DOHH2 (cell line): ENCODE measurements at regions not wholly inside any gene's neighbourhood (a gene's known extent, or its start where the extent isn't known, plus 50 kb on each side); places are given as distances from the start of the nearest gene placed in this dataset.

ENCODE experiments used
- H3F3A ChIP-seq: fragments of 200-600 bp; sonication (generic), shearing (Covaris generic); 2 replicates; pipeline ENCODE4 v1.6.0; 2016; ENCODE audit warnings: antibody characterized with exemption, mild to moderate bottlenecking; ENCODE audit not compliant: control insufficient read depth, insufficient read depth
- H3K27ac ChIP-seq: fragments of 200-600 bp; sonication (generic); 2 replicates; pipeline ENCODE4 v1.5.1; 2014; ENCODE audit warnings: low read depth, mild to moderate bottlenecking, low read length, moderate library complexity
- H3K27me3 ChIP-seq: fragments of 200-600 bp; sonication (generic); 2 replicates; pipeline ENCODE4 v1.6.1; 2014; ENCODE audit warnings: mild to moderate bottlenecking, low read length, mixed read lengths; ENCODE audit not compliant: control insufficient read depth
- H3K36me3 ChIP-seq: fragments of 200-600 bp; sonication (generic); 2 replicates; pipeline ENCODE4 v1.6.1; 2014; ENCODE audit warnings: mild to moderate bottlenecking, low read length, moderate library complexity, mixed read lengths; ENCODE audit not compliant: control insufficient read depth
- H3K4me1 ChIP-seq: fragments of 200-600 bp; sonication (generic); 2 replicates; pipeline ENCODE4 v1.6.1; 2014; ENCODE audit warnings: mild to moderate bottlenecking, low read length, mixed read lengths; ENCODE audit not compliant: control insufficient read depth
- H3K4me2 ChIP-seq: fragments of 200-600 bp; sonication (generic); 2 replicates; pipeline ENCODE4 v1.6.0; 2014; ENCODE audit warnings: mild to moderate bottlenecking, low read length, moderate library complexity
- H3K4me3 ChIP-seq: fragments of 200-600 bp; sonication (generic); 2 replicates; pipeline ENCODE4 v1.5.1; 2014; ENCODE audit warnings: mild to moderate bottlenecking, low read length, mixed read lengths
- H3K79me2 ChIP-seq: fragments of 200-600 bp; sonication (generic); 2 replicates; pipeline ENCODE4 v1.6.1; 2014; ENCODE audit warnings: mild to moderate bottlenecking, low read length, mixed read lengths; ENCODE audit not compliant: control insufficient read depth
- H3K9me2 ChIP-seq: fragments of 200-600 bp; sonication (generic); replicated peaks from 2 replicates; pipeline ENCODE4 v1.6.1; 2014; ENCODE audit warnings: mild to moderate bottlenecking, low read length, mixed read lengths; ENCODE audit not compliant: control insufficient read depth
- H3K9me3 ChIP-seq: fragments of 200-600 bp; sonication (generic); 2 replicates; pipeline ENCODE4 v1.6.1; 2014; ENCODE audit warnings: antibody characterized with exemption, low read length, mixed read lengths; ENCODE audit not compliant: control insufficient read depth, insufficient read depth
- H4K20me1 ChIP-seq: fragments of 200-600 bp; sonication (generic); 2 replicates; pipeline ENCODE4 v1.6.0; 2014; ENCODE audit warnings: low read depth, mild to moderate bottlenecking, antibody characterized with exemption, low read length, moderate library complexity; ENCODE audit not compliant: control insufficient read depth, insufficient read depth
- EZH2phosphoT487 ChIP-seq: fragments of 200-600 bp; sonication (generic); IDR thresholded peaks from 2 replicates; pipeline ENCODE4 v1.6.1; 2017; ENCODE audit warnings: borderline replicate concordance, mild to moderate bottlenecking, antibody characterized with exemption, low read length, moderate library complexity, mixed read lengths
- TF ChIP-seq, protein P1 (sequence below): fragments of 200-600 bp; sonication (generic); IDR thresholded peaks from one replicate; pipeline ENCODE4 v1.5.1; 2014; ENCODE audit warnings: antibody characterized with exemption, mild to moderate bottlenecking, low read depth, low read length; ENCODE audit not compliant: poor library complexity, severe bottlenecking

DNA sequence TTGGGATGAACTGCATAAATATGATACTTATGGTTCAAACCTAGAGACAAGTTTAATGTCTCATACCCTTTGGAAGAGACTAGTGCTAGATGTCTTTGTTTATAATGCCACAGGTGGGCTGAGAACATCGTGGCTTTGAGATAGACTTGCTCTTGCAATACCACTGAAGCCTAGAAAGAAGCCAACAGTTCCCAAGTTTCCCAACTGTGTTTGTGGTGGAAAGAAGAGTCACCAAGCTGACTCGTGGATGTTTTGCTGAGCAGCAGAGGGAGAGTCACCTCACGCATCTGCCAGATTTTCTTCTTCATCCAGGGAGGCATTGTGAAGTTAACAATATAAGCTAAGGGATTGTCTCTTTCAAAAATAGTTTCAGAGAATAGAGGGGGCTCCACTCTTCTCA is 1076.2 kb downstream of the C4orf33 start:
- H3K4me3 ChIP-seq, result no peak overlapping the region
- no peaks in the 10 kb centered on the region for H3F3A ChIP-seq
- H3K9me2 ChIP-seq, result no peaks in the 10 kb centered on the region
- TF ChIP-seq EZH2phosphoT487, result no peak
- TF ChIP-seq, protein P1, sequence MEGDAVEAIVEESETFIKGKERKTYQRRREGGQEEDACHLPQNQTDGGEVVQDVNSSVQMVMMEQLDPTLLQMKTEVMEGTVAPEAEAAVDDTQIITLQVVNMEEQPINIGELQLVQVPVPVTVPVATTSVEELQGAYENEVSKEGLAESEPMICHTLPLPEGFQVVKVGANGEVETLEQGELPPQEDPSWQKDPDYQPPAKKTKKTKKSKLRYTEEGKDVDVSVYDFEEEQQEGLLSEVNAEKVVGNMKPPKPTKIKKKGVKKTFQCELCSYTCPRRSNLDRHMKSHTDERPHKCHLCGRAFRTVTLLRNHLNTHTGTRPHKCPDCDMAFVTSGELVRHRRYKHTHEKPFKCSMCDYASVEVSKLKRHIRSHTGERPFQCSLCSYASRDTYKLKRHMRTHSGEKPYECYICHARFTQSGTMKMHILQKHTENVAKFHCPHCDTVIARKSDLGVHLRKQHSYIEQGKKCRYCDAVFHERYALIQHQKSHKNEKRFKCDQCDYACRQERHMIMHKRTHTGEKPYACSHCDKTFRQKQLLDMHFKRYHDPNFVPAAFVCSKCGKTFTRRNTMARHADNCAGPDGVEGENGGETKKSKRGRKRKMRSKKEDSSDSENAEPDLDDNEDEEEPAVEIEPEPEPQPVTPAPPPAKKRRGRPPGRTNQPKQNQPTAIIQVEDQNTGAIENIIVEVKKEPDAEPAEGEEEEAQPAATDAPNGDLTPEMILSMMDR, result no peak
- H3K27ac ChIP-seq, result no peak overlapping the region
- no peak overlapping the region for H3K4me2 ChIP-seq
- no peaks in the 10 kb centered on the region for H3K4me1 ChIP-seq
- no peaks in the 10 kb centered on the region for H3K9me3 ChIP-seq
- H4K20me1 ChIP-seq, result no peaks in the 10 kb centered on the region
- H3K36me3 ChIP-seq, result no peaks in the 10 kb centered on the region
- no peaks in the 10 kb centered on the region for H3K27me3 ChIP-seq
- H3K79me2 ChIP-seq, result no peaks in the 10 kb centered on the region

GRCh38 chr4:130178106-130178505 is 1082.2 kb downstream of the C4orf33 start:
- Histone ChIP-seq H3K9me3 (no peaks in the 10 kb centered on the region), H3K4me1 (no peaks in the 10 kb centered on the region), H3K4me3 (no peak overlapping the region), H3K79me2 (no peaks in the 10 kb centered on the region), H3K27ac (no peak overlapping the region), H3K9me2 (no peaks in the 10 kb centered on the region), H3F3A (no peaks in the 10 kb centered on the region), H4K20me1 (no peaks in the 10 kb centered on the region), H3K27me3 (no peaks in the 10 kb centered on the region), H3K36me3 (no peaks in the 10 kb centered on the region), H3K4me2 (no peak overlapping the region)
- TF ChIP-seq, protein P1, result no peak
- no peak for TF ChIP-seq EZH2phosphoT487

GRCh38 chr4:130183096-130183495 is 1087.1 kb downstream of the C4orf33 start:
- no peak overlapping the region for H3K4me3 ChIP-seq
- no peaks in the 10 kb centered on the region for H3K9me3 ChIP-seq
- no peak for TF ChIP-seq EZH2phosphoT487
- TF ChIP-seq, protein P1, result no peak
- H3F3A ChIP-seq, result no peaks in the 10 kb centered on the region
- H4K20me1 ChIP-seq, result no peaks in the 10 kb centered on the region
- no peaks in the 10 kb centered on the region for H3K4me1 ChIP-seq
- H3K79me2 ChIP-seq, result no peaks in the 10 kb centered on the region
- H3K4me2 ChIP-seq, result no peak overlapping the region
- no peaks in the 10 kb centered on the region for H3K27me3 ChIP-seq
- H3K9me2 ChIP-seq, result no peaks in the 10 kb centered on the region
- no peaks in the 10 kb centered on the region for H3K36me3 ChIP-seq
- no peak overlapping the region for H3K27ac ChIP-seq

DNA sequence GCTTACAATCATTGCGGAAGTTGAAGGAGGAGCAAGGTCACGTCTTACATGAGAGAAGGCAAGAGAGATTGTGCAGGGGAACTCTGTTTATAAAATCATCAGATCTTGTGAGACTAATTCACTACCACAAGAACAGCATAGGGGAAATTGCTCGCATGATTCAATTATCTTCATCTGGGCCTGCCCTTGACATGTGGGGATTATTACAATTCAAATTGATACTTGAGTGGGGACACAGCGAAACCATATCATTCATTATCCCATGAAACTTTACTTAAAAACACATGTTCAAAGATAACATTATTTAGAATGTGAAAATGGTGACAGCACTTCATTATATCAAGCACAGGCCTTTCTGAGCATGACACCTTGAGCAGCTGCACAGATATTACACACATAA is 1087.8 kb downstream of the C4orf33 start:
- no peak overlapping the region for H3K4me3 ChIP-seq

More for the DNA sequence above, 1087.8 kb downstream of the C4orf33 start:
- Histone ChIP-seq H3K27ac (no peak overlapping the region), H3K27me3 (no peaks in the 10 kb centered on the region), H3K4me2 (no peak overlapping the region), H4K20me1 (no peaks in the 10 kb centered on the region), H3F3A (no peaks in the 10 kb centered on the region), H3K9me3 (no peaks in the 10 kb centered on the region), H3K36me3 (no peaks in the 10 kb centered on the region), H3K9me2 (no peaks in the 10 kb centered on the region), H3K79me2 (no peaks in the 10 kb centered on the region), H3K4me1 (no peaks in the 10 kb centered on the region)
- TF ChIP-seq, protein P1, result no peak
- no peak for TF ChIP-seq EZH2phosphoT487
